Upper lobe of left lung (tissue), 4 donors: ENCODE measurements at regions not wholly inside any gene's neighbourhood (a gene's known extent, or its start where the extent isn't known, plus 50 kb on each side); places are given as distances from the start of the nearest gene placed in this dataset.

Experiments
- POLR2A ChIP-seq, 4 donors: fragments of 450-650 bp; IDR thresholded peaks; one replicate each; pipeline ENCODE4 v1.5.1; 2016 to 2017; ENCODE audit warnings: antibody characterized with exemption in 4 of 4, mild to moderate bottlenecking in 2 of 4
- TF ChIP-seq, protein P1 (sequence below), 6 experiments: fragments of 450-650 bp in 4 of 6; fragments of 200-600 bp in 2 of 6; sonication (generic) in 2 of 6; IDR thresholded peaks; one replicate each; pipeline ENCODE4 v1.5.1; 2016 to 2019; ENCODE audit warnings: antibody characterized with exemption in 6 of 6

DNA sequence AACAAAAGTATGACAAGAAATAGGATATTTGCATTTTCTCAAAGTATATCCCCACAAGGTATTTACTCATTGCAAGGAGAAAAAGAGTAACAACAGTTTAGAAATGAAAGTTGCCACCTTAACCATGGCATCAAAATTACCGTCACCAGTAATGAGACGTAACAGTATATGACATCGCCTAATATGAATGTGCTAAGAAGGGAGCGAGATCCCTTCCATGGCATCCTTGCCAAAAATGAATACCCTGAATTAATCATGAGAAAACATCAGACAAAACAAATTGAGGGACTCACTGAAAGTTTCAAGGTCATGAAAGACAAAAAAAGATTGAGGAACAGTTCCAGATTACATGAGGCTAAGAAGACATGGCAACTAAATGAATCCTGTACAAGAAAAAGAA is 78.9 kb upstream of the MROH9 start:
- no peak for TF ChIP-seq POLR2A (IDR thresholded peaks at IDR 0.05)
- TF ChIP-seq, protein P1, sequence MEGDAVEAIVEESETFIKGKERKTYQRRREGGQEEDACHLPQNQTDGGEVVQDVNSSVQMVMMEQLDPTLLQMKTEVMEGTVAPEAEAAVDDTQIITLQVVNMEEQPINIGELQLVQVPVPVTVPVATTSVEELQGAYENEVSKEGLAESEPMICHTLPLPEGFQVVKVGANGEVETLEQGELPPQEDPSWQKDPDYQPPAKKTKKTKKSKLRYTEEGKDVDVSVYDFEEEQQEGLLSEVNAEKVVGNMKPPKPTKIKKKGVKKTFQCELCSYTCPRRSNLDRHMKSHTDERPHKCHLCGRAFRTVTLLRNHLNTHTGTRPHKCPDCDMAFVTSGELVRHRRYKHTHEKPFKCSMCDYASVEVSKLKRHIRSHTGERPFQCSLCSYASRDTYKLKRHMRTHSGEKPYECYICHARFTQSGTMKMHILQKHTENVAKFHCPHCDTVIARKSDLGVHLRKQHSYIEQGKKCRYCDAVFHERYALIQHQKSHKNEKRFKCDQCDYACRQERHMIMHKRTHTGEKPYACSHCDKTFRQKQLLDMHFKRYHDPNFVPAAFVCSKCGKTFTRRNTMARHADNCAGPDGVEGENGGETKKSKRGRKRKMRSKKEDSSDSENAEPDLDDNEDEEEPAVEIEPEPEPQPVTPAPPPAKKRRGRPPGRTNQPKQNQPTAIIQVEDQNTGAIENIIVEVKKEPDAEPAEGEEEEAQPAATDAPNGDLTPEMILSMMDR (IDR thresholded peaks at IDR 0.05) = no peak
